Motor neuron (in vitro differentiated cells): ENCODE measurements at regions not wholly inside any gene's neighbourhood (a gene's known extent, or its start where the extent isn't known, plus 50 kb on each side); places are given as distances from the start of the nearest gene placed in this dataset.

ENCODE experiments used
- ATAC-seq, 8 experiments: fragments of 200-7000 bp; cut with Tn5 transposase; replicated peaks in 6 of 8; 2 replicates each; pipeline ENCODE4 v1.8.0; 2021; ENCODE audit warnings: mild to moderate bottlenecking in 8 of 8, moderate library complexity in 8 of 8
- H3K27ac ChIP-seq, 2 donors: fragments of 250-450 bp; sonication (Bioruptor Pico); 2 replicates each; pipeline ENCODE4 v1.9.0; 2021; ENCODE audit warnings: antibody characterized with exemption in 2 of 2, mild to moderate bottlenecking in 2 of 2, moderate library complexity in 1 of 2
- H3K4me1 ChIP-seq, 2 donors: fragments of 250-450 bp; sonication (Bioruptor Pico); replicated peaks in 1 of 2; 2 replicates each; pipeline ENCODE4 v1.6.1; 2021; ENCODE audit warnings: antibody characterized with exemption in 2 of 2, mild to moderate bottlenecking in 2 of 2, moderate library complexity in 1 of 2
- H3K4me3 ChIP-seq, 5 donors: fragments of 250-450 bp; sonication (Bioruptor Pico); 2 replicates each; pipeline ENCODE4 v1.9.0; 2021; ENCODE audit warnings: antibody characterized with exemption in 5 of 5, mild to moderate bottlenecking in 5 of 5, moderate library complexity in 4 of 5
- WGBS, 10 experiments: fragments of 450-650 bp; shearing (Covaris generic); methylation state at CpG; one replicate each; pipeline ENCODE4 v1.0.0; 2022; 5-methylcytosine and 5-hydroxymethylcytosine counted together
- in situ Hi-C, 9 experiments: fragments of 400-800 bp; cut with MboI; loops; one replicate each; pipeline ENCODE4 v1.15.0; 2021; ENCODE audit warnings: low sequenced_read_pairs in 9 of 9, low pct_unique_long_range_greater_than_20kb in 2 of 9; ENCODE audit not compliant: unreplicated experiment in 9 of 9

DNA sequence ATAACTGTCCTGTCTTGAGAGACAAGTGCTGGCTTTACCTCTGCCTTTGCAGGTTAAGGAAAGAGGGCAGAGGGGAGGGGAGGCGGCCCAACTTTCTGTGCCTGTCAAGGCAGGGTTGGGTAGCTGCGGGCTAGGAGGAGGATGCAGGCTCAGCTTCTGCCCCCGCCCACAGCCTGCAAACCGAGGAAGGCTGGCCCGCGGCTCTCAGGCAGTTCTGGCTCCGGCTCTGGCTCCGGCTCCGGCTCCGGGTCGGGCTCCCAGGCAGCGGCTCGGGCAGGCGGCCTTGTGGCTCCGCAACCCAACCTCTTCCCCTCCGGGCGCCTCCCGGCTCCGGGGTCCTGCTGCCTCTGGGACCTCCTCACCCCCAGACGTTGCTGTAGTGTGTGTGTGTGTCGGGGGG is 92.9 kb downstream of the TMEM30B start:
- Histone ChIP-seq H3K27ac (no peak overlapping the region), H3K4me1 (peaks cover 2 to 24% of the 10 kb centered on the region in 2 donors), H3K4me3 (no peak overlapping the region)
- WGBS, 10 experiments: 30 to 100% (median 96%) methylated on average over 1 to 14 of the region's 21 CpGs; no CpG with 5 or more reads in 6 of the 10 experiments
- in situ Hi-C loops: no loop called here
- ATAC-seq: peak in 2 of 8 experiments; percentile 51 to 69

- ATAC-seq: no peak
- 45 to 100% (median 84%) methylated on average over 1 to 10 of the region's 10 CpGs; no CpG with 5 or more reads in 1 of the 10 experiments for WGBS, 10 experiments
- Histone ChIP-seq H3K4me3 (no peak overlapping the region), H3K4me1 (peaks cover 0 to 21% of the 10 kb centered on the region in 2 donors), H3K27ac (no peak overlapping the region)
- in situ Hi-C loops: no loop called here
These were observed 93.8 kb downstream of the TMEM30B start for GRCh38 chr14:61187196-61187905.

- ATAC-seq: peak in 3 of 8 experiments; percentile 43 to 55 (median 54)
- Histone ChIP-seq H3K4me3 (no peak overlapping the region), H3K4me1 (peaks cover 0 to 21% of the 10 kb centered on the region in 2 donors), H3K27ac (no peak overlapping the region)
- in situ Hi-C loops: no loop called here
- 44 to 100% (median 81%) methylated on average over 1 to 7 of the region's 7 CpGs for WGBS, 10 experiments
These were observed 94.6 kb downstream of the TMEM30B start for GRCh38 chr14:61186341-61187195.

DNA sequence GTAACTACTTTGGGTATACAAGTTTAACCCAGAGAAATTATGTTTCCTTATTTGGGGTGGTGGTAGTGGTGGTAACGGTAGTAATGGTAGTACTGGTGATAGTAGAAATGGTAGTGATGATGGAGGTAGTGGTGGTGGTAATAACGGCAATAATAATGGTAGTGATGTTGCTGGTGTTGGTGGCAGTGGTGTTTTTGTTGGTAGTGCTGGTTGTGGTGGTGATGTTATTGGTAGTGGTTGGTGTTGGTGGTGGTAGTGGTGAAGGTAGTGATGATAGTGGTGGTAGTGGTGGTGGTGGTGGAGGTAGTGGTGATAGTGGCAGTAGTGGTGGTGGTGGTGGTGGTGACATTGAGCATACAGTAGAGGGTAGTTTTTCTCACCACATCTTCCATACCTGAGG is 95.6 kb downstream of the TMEM30B start:
- in situ Hi-C loops: no loop called here
- 0 to 86% (median 61%) methylated on average over 1 to 2 of the region's 2 CpGs; no CpG with 5 or more reads in 5 of the 10 experiments for WGBS, 10 experiments
- H3K4me1 ChIP-seq: peaks cover 0 to 21% of the 10 kb centered on the region in 2 donors
- no peak overlapping the region for H3K4me3 ChIP-seq
- no peak overlapping the region for H3K27ac ChIP-seq
- no peak for ATAC-seq

DNA sequence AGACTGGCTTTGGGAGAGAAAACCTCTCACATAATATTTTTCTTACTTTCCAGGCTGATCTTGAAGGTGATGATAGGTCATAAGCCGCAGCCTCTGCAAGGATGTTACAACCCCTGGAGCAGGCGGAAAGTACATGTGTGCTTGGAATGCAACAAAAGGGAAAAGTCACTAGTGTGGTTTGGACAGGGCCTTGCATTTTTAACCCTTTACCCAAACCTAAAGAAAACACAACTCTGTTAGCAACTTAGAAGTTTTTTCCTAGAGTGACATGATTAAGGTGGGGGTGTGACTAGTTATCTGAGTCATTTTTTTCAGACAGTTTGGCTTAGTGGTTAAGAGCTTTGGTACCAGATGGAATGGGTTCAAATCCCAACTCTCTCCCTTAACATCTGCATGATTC is 97.0 kb downstream of the TMEM30B start:
- no peak for ATAC-seq

GRCh38 chr14:61183196-61183885 is 97.8 kb downstream of the TMEM30B start:
- WGBS, 10 experiments: 33 to 100% (median 79%) methylated on average over 1 to 5 of the region's 6 CpGs; no CpG with 5 or more reads in 2 of the 10 experiments
- peak in 1 of 8 experiments; percentile 24 for ATAC-seq
- no peak overlapping the region for H3K4me3 ChIP-seq
- peaks cover 0 to 29% of the 10 kb centered on the region in 2 donors for H3K4me1 ChIP-seq
- in situ Hi-C loops: no loop called here
- no peak overlapping the region for H3K27ac ChIP-seq

More for the DNA sequence above, 97.0 kb downstream of the TMEM30B start:
- Histone ChIP-seq H3K27ac (no peak overlapping the region), H3K4me3 (no peak overlapping the region), H3K4me1 (peaks cover 0 to 22% of the 10 kb centered on the region in 2 donors)
- in situ Hi-C loops: no loop called here
- 0 to 100% (median 60%) methylated on average over 1 to 2 of the region's 2 CpGs; no CpG with 5 or more reads in 5 of the 10 experiments for WGBS, 10 experiments

DNA sequence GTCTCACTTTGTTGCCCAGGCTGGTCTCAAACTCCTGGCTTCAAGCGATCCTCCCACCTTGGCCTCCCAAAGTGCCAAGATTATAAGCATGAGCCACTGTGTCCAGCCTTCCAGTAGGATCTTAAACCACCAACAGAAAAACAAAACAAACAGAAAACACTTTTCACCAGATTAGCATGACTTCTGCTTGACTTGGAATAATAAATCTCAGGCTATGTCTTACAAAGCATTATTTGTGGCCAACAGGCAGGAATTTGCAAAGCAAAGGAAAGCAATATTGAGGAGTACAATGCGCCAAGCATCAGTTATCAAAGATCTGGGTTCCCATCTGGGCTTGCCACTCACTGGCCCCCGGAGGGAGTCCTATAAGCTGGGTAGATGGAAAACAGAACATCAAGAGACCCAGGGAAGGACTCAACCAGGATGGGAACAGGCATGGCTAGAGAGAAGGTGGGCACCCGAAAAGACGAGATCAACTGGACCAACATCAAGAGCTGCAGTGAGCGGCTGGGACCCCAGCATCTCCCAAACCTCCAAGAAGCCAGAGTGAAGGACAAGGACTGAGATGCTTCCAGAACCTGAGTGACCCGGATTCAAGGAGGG is 101.2 kb downstream of the TMEM30B start:
- WGBS, 10 experiments: 85 to 100% (median 89%) methylated on average over 1 to 7 of the region's 7 CpGs; no CpG with 5 or more reads in 3 of the 10 experiments
- Histone ChIP-seq H3K27ac (no peak overlapping the region), H3K4me1 (peaks cover 3 to 22% of the 10 kb centered on the region in 2 donors), H3K4me3 (no peak overlapping the region)
- ATAC-seq: no peak
- in situ Hi-C loops: no loop called here

GRCh38 chr14:61179061-61179690 is 102.0 kb downstream of the TMEM30B start:
- in situ Hi-C loops: no loop called here
- ATAC-seq: peak in 2 of 8 experiments; percentile 44 to 68
- Histone ChIP-seq H3K4me3 (no peak overlapping the region), H3K4me1 (peaks cover 3 to 22% of the 10 kb centered on the region in 2 donors), H3K27ac (no peak overlapping the region)
- WGBS, 10 experiments: 41 to 76% (median 60%) methylated on average over 3 to 7 of the region's 7 CpGs; no CpG with 5 or more reads in 1 of the 10 experiments

- in situ Hi-C loops: no loop called here
- 50 to 100% (median 83%) methylated on average over 1 to 5 of the region's 7 CpGs for WGBS, 10 experiments
- Histone ChIP-seq H3K4me1 (peaks cover 3 to 22% of the 10 kb centered on the region in 2 donors), H3K27ac (no peak overlapping the region), H3K4me3 (no peak overlapping the region)
- peak in 6 of 8 experiments; percentile 37 to 87 (median 60) for ATAC-seq
These were observed 102.7 kb downstream of the TMEM30B start for GRCh38 chr14:61178226-61179060.

DNA sequence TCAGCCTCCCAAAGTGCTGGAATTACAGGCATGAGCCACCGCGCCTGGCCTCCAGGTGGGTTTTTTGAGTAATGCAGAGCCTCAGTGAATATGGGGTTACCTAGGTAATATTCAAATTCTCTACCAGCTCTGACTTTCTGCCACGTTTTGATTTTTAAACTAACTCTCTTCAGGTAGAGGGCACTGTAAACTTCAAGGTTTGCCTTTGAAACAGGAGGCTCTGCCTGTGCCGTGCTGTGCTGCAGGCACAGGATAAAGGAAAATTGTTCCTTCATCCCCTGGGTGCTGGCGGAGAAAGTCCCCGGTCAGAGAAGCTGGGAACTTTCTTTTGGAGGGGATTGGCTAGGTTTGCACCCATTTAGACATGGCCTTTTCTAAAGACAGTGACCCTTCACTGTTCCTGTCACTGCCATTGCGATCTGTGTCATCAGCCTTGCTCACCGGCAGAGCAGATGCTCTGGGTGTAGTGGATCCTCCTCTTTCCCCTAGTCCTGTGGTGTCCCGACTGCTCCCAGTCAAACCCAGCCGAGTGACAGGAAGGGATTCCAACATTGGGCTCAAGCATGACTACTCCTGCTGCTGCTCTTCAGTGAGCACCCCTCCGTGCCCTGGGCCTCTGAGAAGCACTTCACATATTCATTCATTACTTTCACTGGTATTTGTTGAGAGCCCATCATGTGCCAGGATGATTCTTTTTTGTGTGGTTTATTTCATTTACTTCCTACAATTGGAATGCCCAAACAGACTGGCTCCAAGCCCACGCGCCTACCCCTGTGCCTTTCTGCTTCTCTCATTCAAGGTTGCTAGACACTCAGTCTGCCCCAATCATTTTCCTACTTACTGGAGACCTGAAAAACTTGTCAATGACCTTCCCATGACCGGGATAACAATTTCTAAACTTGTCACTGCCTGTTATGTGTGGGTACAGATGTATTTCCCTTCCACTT is 103.6 kb downstream of the TMEM30B start:
- Histone ChIP-seq H3K4me1 (peaks cover 3 to 17% of the 10 kb centered on the region in 2 donors), H3K27ac (no peak overlapping the region), H3K4me3 (no peak overlapping the region)
- in situ Hi-C loops: no loop called here
- WGBS, 10 experiments: 60 to 100% (median 79%) methylated on average over 2 to 10 of the region's 14 CpGs
- ATAC-seq: peak in 5 of 8 experiments; percentile 48 to 96 (median 85)

DNA sequence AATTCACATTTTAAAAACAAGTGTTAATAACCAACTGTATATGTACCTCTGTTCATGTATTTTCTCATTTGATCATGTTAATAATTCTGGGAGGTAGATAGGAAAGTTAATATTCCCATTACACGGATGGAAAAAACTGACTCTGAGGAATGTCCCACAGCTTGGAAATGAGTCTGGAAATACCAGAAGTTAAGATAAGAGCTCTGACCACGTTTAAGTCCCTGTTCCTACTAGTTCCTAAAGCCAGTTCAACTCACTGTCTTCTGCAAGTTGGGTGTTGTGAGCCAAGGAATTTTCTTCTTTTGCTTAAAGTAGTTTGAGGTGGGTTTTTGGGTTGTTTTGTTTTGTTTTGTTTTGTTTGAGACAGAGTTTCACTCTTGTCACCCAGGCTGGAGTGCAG is 104.5 kb downstream of the TMEM30B start:
- in situ Hi-C loops: no loop called here
- ATAC-seq: no peak
- H3K4me1 ChIP-seq: peaks cover 3 to 17% of the 10 kb centered on the region in 2 donors
- no peak overlapping the region for H3K27ac ChIP-seq
- WGBS, 10 experiments: 50 to 100% (median 77%) methylated on average over 1 to 2 of the region's 2 CpGs; no CpG with 5 or more reads in 3 of the 10 experiments
- no peak overlapping the region for H3K4me3 ChIP-seq
